GM19468 (cell line): ENCODE measurements at regions not wholly inside any gene's neighbourhood (a gene's known extent, or its start where the extent isn't known, plus 50 kb on each side); places are given as distances from the start of the nearest gene placed in this dataset.

Experiments used
- ATAC-seq: cut with Tn5 transposase; IDR thresholded peaks from one replicate; pipeline ENCODE4 v1.9.1; 2021; ENCODE audit warnings: mild to moderate bottlenecking, moderate library complexity, moderate number of reproducible peaks; ENCODE audit not compliant: unreplicated experiment; ENCODE audit errors: extremely low read depth

DNA sequence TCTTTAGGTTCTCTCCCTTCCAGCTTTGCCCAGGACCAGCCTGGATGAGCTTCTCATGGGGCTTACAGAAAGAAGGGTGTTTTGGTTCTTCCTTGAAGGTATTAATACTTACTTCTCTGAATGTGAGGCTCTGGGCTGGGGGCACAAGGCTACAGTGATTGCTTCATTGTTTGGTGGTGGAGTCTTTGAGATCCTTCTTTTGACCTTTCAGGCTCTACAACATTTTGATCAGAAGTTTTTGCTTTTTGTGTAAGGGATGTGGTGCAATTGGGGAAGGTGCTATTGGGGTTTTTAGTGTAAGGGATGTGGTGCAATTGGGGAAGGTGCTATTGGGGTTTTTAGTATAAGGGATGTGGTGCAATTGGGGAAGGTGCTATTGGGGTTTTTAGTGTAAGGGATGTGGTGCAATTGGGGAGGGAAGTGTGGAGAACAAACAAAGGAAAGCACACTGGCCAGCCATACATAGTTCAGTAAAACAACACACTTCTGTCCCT lies 103.6 kb upstream of the IVNS1ABP start:
- no peak for ATAC-seq

DNA sequence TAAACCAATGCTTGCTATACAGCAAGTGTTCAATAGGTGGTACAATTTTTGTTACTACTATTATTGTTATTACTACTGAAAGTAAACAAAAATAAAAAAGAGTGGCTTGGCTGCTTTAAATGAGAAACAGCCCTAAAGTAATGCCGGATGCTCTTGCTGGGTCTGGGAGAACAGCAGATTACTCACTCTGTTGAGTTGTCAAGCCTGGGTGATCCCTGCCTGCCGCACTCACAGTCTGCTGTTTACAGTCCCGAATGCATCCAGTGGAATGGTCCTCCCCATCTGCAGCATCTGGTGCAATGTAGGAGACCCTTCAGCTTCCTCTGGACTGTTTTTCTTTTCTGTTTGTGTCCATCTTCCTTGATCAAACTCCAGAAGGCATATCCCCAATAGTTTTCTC lies 102.7 kb upstream of the IVNS1ABP start:
- no peak for ATAC-seq

DNA sequence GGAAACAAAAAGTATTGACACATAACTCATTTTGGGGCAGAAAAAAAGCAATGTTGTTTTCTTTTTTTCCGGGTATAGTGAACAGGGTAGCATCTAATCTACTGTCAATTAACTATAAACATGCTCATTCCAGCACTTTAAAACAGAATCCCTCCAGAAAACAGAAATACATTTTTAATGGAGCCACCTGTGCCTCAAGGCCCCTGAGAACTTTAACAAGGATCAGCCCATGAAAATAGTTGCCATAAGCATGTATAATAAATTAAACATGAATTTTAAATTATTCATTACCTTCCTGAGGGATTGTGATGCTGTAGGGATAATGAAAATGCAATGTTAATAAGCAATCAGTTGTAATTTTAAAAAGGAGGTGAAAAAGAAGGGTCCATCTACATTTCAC lies 101.4 kb upstream of the IVNS1ABP start:
- no peak for ATAC-seq

DNA sequence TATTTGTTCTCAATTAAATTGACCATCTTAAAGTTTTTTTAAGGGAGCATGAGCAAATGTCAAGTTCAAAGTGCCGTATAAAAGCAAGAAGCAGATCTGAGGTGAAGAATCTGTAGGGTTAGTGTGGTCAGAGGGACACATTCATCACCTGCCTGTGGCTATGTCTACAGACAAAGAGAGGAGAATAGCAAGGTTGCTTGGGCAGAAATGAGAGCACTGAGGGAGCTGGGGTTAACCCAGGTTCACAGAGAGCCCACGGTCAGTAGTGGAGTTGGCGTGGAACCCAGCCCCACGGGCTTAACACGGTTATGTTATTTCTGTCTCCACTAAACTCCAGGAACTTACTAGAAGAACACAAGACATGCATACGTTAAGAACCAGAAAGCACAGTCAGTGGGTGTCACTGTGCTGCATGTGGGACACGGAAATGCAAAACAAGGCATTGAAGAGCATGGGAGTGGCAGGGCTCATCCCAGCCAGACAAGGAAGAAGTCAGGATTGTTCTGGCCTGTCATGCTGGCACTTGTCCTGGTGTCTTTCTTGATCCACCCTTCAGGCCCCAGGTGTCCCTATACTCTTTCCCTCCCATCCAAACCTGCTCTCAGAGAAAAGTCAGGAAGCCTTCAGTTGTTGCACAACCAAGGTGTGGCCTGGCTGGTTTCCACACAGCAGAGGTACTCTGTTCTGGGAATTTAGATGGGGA lies 95.5 kb upstream of the IVNS1ABP start:
- no peak for ATAC-seq

DNA sequence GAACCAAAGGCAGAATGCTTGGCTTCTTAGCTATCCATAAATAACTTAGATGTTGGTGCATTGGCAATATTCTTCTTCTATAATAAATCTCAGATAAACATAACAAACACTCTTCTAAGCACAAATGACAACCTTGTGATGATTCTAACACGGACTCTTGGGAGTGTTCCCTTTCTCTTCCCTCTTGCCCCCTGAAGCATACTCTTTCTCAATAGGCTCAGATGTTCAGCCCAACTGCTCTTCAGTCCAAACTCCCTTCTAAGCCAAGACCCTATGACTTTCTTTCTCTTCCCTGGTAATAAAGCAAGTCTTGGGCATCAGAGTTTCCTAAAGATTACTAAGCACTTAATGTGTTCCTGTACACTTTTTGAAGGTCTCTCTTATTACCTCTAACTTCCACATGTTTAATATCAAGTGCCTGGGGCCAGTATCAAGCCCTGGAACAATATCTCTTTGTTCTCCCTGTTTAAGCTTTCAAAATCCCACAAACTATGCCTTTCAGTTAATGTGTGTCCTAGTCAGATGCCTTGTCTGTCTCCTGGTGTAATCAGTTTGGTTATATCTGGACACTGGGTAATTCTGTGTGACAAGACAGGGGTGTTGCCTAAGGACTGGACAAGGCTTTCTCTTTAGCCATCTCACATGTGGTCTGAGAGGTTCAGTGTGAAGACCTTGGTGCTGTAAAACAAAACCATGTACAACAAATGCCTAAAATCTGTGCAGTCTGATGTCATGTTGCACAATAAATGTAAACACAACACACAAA lies 92.9 kb upstream of the IVNS1ABP start:
- no peak for ATAC-seq

DNA sequence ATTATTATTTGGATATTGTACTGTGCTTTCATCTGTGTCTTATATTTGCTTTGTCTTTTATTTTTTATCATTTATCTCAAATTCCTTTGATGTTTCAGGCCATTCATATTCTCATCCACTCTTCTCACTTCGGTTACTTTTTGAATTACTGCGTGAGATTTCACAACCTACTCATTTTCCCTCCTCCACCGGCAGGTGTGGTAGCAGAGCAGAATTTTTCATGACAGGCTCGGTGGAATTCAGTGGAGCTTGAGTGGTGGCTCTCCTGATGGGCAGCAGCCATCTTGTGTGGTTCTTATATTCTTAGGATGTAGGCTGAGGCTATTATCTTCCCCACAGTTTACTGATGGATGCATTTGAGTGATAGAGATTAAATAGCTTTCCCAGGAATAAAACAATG lies 92.3 kb upstream of the IVNS1ABP start:
- no peak for ATAC-seq

DNA sequence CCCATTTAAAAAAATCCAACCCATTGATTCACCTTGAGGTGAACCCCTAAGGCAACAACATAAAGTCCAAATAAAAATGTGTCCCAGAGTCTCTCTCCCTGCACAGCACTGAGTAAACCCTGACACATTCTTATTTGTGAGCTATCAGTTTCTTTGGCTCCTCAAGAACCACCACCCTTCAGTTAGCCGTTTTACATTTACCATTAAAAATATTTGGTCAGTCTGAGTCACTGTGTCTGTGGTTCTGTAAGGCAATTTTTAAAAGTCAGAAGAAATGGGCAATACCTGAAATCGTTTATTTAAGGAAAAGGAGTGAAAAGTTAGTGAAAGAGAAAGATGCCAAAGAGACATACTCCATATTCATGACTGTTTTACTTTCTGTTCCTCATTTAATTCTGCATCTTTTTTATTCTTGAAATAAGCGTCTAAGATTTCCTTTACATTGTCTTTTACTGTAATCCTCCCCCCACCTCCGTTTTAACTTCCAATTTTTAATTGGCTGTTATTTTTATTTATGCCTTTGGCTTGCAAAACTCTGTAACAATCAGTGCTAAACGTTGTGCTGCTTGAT lies 91.7 kb upstream of the IVNS1ABP start:
- no peak for ATAC-seq

DNA sequence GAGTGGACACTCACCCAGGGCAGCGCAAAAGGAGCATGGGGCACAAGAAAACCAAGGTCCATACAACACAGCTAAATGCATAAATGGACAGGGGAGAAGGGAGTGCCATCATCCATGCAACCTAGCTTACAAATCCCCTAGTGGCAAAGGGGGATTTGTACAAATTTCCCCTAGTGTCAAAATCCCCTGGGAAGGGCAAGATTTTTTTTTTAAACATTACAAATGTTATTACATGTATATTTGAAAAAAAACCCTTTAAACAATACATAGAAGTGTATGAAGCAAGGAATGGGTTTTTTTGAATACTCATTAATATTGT lies 89.6 kb upstream of the IVNS1ABP start:
- ATAC-seq, result no peak

DNA sequence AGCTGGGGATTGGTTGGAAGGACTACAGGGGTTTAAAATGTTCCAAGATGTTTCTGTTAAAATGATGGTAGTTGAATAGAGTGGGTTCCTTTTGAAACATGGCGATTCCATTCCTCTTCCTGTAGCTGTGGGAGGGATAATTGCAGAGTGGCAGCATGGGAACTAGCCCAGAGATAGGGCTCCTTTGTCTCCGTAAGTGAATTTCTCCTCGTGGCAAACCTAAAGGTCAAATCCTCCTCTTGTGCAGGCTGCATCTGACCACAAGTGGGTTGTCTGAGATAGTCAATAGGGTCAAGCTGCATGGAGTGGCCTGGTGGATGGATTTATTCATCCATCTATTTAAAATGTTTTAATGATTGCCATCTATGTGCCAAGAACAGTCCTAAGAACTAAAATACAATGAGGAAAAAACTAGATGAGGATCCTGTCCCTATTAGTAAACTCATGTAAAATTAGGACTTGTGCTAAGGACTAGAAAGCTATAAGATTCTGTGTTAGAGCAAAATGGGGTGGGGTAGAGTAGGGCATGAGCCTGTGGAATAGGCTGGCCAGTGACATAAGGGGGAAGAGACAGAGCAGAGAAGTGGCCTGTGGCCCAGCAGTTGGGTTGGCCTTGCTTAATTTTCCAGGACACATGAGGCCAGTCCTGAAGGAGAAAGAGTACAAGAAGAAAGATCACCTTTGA lies 89.1 kb upstream of the IVNS1ABP start:
- ATAC-seq, result no peak

DNA sequence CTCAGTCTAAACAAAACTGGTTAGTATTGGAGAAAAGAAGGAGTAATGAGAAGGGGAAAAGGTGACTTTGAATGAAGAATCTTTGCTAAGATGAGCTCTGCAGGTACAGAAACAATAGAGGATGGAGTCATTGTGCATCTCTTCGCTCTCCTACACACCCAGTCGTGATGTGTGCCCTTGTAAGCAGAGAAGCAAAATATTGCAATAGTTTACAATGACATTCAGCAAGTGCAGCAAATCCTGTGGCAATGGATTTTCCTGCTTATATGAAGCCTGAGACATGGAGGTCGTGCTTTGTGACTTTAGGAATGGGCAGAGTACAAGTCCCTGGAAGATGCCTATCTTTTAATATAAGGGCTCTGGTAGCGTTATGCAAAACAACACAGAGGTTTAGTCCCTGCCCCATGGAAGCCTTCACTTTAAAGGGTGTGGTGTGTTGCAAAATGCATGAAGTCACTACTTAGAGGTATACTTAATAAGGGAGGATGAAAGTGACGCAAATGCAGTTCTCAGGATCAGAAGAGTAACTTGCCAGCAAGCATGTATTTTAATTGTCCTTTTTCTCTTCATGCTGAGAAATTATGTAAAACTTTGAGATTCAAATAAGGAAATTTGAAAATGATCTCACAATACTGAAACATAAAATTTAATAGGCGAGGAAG lies 88.0 kb upstream of the IVNS1ABP start:
- no peak for ATAC-seq

DNA sequence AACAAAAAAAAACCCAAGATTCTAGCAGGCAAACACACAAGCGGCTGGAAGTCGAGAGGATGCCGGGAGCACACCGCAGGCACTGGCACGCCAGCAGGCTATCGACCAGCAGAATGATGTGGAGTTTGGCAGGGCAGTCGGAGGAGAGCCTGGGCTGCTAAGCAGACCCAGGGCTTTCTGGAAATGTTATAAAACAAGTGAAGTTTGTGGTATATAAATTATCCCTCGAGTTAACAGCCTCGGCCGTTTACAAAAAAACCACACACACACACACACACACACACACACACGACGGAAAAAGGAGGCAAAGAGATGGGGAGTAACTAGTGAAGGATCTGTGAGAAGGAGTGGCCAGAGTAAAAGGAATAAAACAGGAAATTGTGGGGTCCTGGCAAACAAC lies 87.2 kb upstream of the IVNS1ABP start:
- ATAC-seq, result no peak

DNA sequence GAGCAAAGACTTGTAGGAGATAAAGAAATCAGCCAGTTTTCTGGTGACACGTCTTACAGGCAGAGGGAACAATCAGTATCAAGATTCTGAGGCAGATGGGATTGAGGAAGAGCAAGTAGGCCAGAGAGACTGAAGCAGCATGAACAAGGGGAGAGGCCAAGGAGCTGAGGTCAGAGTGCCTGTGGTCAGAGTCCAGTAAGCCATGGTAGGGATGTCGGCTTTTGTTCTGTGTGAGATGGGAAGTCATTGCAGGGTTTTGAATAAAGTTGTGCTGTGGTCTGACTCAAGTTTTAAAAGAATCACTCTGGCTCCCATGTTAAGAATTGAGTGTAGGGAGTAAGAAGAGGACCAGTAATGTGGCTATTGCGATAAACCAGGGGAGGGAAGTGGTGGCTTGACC lies 85.9 kb upstream of the IVNS1ABP start:
- no peak for ATAC-seq

DNA sequence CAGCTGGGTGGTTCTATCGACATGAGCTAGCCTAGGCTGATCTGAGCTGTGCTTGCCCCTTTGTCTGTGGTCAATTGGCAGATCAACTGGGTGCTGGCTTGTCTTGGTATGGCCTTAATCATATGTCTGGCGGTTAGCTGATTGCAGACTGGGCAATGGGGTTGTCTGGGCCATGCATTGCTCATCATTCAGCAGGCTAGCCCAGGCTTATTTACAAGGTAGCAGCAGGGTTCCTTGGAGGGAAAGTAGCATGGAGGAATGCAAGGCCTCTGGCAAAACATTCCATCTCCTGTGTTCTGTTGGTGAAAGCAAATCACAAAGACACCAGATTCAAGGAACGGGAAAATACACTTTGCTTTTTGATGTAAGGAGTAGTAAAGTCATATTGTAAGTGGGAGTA lies 84.0 kb upstream of the IVNS1ABP start:
- no peak for ATAC-seq

DNA sequence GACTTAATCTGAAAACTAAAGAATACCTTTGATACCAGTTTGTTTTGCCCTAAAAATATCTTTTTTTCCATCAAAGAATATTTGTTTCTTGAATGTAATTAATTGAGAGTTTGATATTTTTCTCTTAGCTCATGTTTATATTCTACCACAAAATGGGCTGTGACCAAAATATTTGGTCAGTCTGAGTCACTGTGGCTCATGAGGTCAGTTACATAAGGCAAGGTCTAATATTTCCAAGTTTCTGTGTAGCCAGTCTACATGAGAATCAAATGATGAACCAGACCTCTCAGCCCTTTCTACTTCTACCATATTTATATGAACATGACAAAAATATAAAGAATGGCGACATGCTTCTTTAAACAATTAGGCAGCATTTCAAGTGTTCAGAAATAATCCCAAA lies 83.0 kb upstream of the IVNS1ABP start:
- no peak for ATAC-seq

DNA sequence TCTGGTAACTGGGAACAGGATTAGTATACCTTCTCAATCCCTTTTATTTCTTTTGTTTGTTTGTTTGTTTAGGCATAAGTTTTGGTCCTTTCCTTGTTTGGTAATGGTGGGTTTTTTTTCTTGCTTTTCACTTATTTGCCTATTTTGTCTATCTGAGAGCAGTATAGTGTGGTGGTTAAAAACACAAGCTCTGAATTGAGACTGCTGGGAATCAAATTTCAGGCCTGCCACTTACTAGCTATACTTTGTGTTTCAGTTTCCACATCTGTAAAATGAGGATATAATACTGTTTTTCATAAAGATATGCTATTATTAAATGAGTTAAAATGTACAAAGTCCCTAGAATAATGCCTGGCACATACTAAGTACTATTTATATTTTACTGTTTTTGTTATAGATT lies 81.6 kb upstream of the IVNS1ABP start:
- peak; percentile 68 for ATAC-seq

DNA sequence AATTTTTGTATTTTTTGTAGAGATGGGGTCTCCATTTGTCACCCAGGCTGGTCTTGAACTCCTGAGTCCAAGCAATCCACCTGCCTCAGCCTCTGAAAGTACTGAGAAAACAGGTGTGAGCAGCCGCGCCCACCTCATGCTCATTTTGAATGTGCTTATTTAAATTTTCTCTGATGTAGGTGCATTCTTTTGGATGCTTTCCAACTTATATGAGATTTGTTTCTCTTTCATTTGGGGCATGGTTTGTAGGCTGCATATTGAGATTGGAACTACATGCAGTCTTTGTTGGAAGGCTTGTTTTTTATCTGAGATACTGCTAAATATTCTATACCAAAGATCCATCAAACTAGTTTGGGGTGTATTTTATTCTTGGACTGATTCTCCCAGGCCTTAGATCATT lies 81.0 kb upstream of the IVNS1ABP start:
- ATAC-seq, result no peak

DNA sequence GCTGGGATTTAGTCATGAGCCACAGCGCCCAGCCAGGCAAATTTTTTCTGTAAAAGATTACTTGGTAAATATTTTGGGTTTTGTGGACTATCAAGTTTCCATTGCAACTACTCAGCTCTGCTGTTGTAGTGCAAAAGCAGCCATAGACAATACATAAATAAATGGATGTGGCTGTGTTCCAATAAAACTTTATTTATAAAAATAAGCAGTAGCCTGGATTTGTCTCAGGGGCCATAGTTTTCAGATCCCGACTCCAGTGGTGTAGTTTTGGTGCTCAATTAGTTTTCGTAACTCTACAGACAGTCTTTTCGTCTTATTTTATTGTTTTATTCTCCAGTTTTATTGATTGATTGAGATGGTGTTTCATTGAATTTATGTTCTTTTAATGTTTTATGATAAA lies 80.1 kb upstream of the IVNS1ABP start:
- no peak for ATAC-seq

DNA sequence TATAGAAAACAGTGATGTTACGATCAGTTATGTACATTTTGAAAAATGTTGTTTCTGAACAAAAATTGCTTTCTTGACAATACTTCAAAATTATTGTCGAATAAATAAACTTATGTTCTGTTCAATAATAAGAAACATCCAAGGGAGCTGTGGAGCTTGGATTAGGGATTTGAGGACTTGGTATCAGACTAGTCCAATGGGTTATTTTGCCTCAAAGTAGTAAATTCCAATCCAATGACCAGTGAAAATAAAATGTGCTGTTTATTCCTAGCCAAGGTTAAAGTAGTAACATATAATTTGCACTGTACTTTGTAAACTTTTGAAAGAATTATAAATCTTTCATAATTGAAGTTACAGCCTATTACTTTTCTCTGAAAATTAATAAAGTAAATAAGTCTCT lies 79.1 kb upstream of the IVNS1ABP start:
- ATAC-seq, result no peak

DNA sequence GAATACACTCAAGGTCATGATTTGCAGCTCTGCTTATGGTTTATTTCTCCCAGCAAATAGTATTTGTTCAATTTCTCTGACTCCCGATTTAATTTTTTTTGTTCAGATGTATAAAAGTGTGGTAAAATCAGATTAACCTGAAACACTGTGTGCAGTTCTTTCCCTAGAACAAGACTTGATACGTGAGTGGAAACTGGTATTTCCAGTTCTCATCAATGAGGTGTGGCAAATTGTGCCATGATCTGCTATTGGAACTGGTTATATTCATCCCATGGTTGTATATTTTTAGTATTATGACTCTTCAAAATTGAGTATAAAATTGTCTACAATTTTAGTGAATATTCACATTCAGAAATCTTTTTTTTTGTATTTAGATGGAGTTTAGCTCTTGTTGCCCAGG lies 76.8 kb upstream of the IVNS1ABP start:
- no peak for ATAC-seq

DNA sequence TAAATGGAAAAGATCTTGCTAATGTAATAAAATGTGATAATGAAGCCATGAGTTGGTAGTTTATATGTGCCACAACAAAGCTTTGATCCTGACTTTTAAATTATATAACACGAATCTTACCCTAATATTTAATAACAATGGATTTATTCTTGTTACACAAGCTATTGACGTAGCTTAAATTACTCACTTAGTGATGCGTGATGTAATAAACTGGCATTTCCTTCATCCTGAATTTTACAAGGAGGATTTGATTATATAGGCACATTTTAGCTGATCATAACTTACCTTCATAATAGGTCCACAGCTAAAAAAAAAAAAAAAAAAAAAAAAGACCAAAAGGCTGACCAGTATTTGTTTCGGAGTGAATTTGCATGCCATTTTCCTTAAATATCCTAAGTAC lies 76.2 kb upstream of the IVNS1ABP start:
- no peak for ATAC-seq

DNA sequence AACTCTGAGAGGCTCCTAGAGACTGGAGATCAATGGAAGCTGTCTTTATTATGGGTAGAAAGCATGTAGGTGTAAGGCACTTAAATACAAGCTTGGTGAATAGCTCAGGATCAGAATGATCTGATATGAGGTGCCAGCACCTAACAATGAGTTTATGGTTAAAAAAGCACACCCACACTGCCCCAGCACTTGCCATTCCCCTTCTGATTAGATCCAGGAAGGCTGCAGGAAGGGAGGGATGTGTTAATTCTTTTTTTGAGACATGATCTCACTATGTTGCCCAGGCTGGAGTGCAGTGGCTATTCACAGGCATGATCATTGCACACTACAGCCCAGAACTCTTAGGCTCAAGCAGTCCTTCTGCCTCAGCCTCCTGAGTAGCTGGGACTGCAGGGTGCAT lies 71.8 kb upstream of the IVNS1ABP start:
- no peak for ATAC-seq
